Parathyroid adenoma (tissue), 2 donors: ENCODE measurements at regions not wholly inside any gene's neighbourhood (a gene's known extent, or its start where the extent isn't known, plus 50 kb on each side); places are given as distances from the start of the nearest gene placed in this dataset.

Source experiments
- H2AFZ ChIP-seq: fragments of 300-600 bp; sonication (generic); one replicate; pipeline ENCODE4 v1.7.0; 2017; ENCODE audit warnings: antibody characterized with exemption, mild to moderate bottlenecking
- H3K27ac ChIP-seq: fragments of 300-600 bp; sonication (generic); one replicate; pipeline ENCODE4 v1.7.0; 2017
- H3K27me3 ChIP-seq: fragments of 300-600 bp; sonication (generic); one replicate; pipeline ENCODE4 v1.7.0; 2017; ENCODE audit warnings: low read length; ENCODE audit not compliant: control insufficient read depth, insufficient read depth
- H3K36me3 ChIP-seq: fragments of 300-600 bp; sonication (generic); one replicate; pipeline ENCODE4 v1.7.0; 2017; ENCODE audit warnings: low read length; ENCODE audit not compliant: control insufficient read depth, insufficient read depth
- H3K4me1 ChIP-seq: fragments of 300-600 bp; sonication (generic); one replicate; pipeline ENCODE4 v1.7.0; 2017; ENCODE audit warnings: control low read depth
- H3K4me2 ChIP-seq: fragments of 300-600 bp; sonication (generic); one replicate; pipeline ENCODE4 v1.7.0; 2017; ENCODE audit warnings: low read length
- H3K4me3 ChIP-seq: fragments of 300-600 bp; sonication (generic); one replicate; pipeline ENCODE4 v1.7.0; 2017; ENCODE audit warnings: low read depth, low read length
- H3K79me2 ChIP-seq: fragments of 300-600 bp; sonication (generic); one replicate; pipeline ENCODE4 v1.7.0; 2017; ENCODE audit warnings: control low read depth
- H3K9ac ChIP-seq: fragments of 300-600 bp; sonication (generic); one replicate; pipeline ENCODE4 v1.7.0; 2017; ENCODE audit warnings: mild to moderate bottlenecking
- H3K9me3 ChIP-seq: fragments of 300-600 bp; sonication (generic); one replicate; pipeline ENCODE4 v1.7.0; 2017; ENCODE audit warnings: low read length; ENCODE audit not compliant: control insufficient read depth
- TF ChIP-seq, protein P1 (sequence below): fragments of 300-600 bp; sonication (generic); IDR thresholded peaks from one replicate; pipeline ENCODE4 v1.7.0; 2017; ENCODE audit warnings: antibody characterized with exemption, mild to moderate bottlenecking
- donor health status: primary hyperparathyroidism.

DNA sequence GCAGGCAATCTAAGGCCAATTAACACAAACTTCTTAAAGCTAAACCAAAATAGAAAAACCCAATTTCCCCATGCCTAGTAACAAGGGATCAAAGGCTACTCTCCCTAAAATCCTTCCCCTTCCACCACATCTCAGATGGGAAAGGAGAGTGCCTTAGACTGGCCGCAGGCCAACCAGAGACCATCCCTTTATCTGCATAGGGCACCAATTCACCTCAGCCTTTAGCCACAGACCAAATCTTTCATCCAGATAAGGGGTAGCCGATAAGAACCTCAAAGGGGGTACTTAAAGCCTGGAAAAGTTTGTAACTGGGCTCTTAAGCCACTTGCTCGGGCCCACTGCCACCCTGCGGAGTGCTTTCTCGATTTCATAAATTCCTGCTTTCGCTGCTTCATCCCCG is 68.3 kb downstream of the TEX13C start:
- no peaks in the 10 kb centered on the region for H3K4me1 ChIP-seq
- no peaks in the 10 kb centered on the region for H3K36me3 ChIP-seq
- no peak overlapping the region for H3K4me3 ChIP-seq
- H3K9me3 ChIP-seq: no peaks in the 10 kb centered on the region
- H3K27ac ChIP-seq: no peak overlapping the region
- H3K9ac ChIP-seq: no peak overlapping the region
- TF ChIP-seq, protein P1, sequence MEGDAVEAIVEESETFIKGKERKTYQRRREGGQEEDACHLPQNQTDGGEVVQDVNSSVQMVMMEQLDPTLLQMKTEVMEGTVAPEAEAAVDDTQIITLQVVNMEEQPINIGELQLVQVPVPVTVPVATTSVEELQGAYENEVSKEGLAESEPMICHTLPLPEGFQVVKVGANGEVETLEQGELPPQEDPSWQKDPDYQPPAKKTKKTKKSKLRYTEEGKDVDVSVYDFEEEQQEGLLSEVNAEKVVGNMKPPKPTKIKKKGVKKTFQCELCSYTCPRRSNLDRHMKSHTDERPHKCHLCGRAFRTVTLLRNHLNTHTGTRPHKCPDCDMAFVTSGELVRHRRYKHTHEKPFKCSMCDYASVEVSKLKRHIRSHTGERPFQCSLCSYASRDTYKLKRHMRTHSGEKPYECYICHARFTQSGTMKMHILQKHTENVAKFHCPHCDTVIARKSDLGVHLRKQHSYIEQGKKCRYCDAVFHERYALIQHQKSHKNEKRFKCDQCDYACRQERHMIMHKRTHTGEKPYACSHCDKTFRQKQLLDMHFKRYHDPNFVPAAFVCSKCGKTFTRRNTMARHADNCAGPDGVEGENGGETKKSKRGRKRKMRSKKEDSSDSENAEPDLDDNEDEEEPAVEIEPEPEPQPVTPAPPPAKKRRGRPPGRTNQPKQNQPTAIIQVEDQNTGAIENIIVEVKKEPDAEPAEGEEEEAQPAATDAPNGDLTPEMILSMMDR: no peak
- no peaks in the 10 kb centered on the region for H3K27me3 ChIP-seq
- no peak overlapping the region for H3K4me2 ChIP-seq
- no peak overlapping the region for H2AFZ ChIP-seq
- H3K79me2 ChIP-seq: no peaks in the 10 kb centered on the region

- Histone ChIP-seq H3K4me2 (no peak overlapping the region), H3K27me3 (no peaks in the 10 kb centered on the region), H2AFZ (no peak overlapping the region), H3K27ac (no peak overlapping the region), H3K9me3 (no peaks in the 10 kb centered on the region), H3K9ac (no peak overlapping the region), H3K4me1 (no peaks in the 10 kb centered on the region), H3K36me3 (no peaks in the 10 kb centered on the region), H3K79me2 (no peaks in the 10 kb centered on the region), H3K4me3 (no peak overlapping the region)
- TF ChIP-seq, protein P1: no peak
Measured at GRCh38 chrX:125394449-125394848, 74.8 kb downstream of the TEX13C start.

- Histone ChIP-seq H3K27ac (no peak overlapping the region), H3K9me3 (no peaks in the 10 kb centered on the region)
Measured at GRCh38 chrX:125395626-125396025, 76.0 kb downstream of the TEX13C start.

GRCh38 chrX:125398959-125399440 is 79.3 kb downstream of the TEX13C start:
- TF ChIP-seq, protein P1: no peak
- Histone ChIP-seq H3K9me3 (no peaks in the 10 kb centered on the region), H3K27me3 (no peaks in the 10 kb centered on the region), H3K4me3 (no peak overlapping the region), H2AFZ (no peak overlapping the region), H3K4me1 (no peaks in the 10 kb centered on the region), H3K27ac (no peak overlapping the region), H3K9ac (no peak overlapping the region), H3K4me2 (no peak overlapping the region), H3K36me3 (no peaks in the 10 kb centered on the region), H3K79me2 (no peaks in the 10 kb centered on the region)

More at GRCh38 chrX:125395626-125396025, 76.0 kb downstream of the TEX13C start:
- Histone ChIP-seq H3K4me3 (no peak overlapping the region), H2AFZ (no peak overlapping the region), H3K36me3 (no peaks in the 10 kb centered on the region), H3K4me2 (no peak overlapping the region), H3K79me2 (no peaks in the 10 kb centered on the region), H3K9ac (no peak overlapping the region), H3K27me3 (no peaks in the 10 kb centered on the region), H3K4me1 (no peaks in the 10 kb centered on the region)
- TF ChIP-seq, protein P1: no peak

GRCh38 chrX:125402807-125403206 is 83.1 kb downstream of the TEX13C start:
- H3K9ac ChIP-seq: no peak overlapping the region
- no peak overlapping the region for H3K27ac ChIP-seq
- TF ChIP-seq, protein P1: no peak
- no peaks in the 10 kb centered on the region for H3K27me3 ChIP-seq
- no peak overlapping the region for H3K4me2 ChIP-seq
- H3K79me2 ChIP-seq: no peaks in the 10 kb centered on the region
- H3K36me3 ChIP-seq: no peaks in the 10 kb centered on the region
- no peak overlapping the region for H2AFZ ChIP-seq
- H3K9me3 ChIP-seq: no peaks in the 10 kb centered on the region
- H3K4me3 ChIP-seq: no peak overlapping the region
- no peaks in the 10 kb centered on the region for H3K4me1 ChIP-seq
